Activated naive CD8-positive, alpha-beta T cell (primary cell): ENCODE measurements at regions not wholly inside any gene's neighbourhood (a gene's known extent, or its start where the extent isn't known, plus 50 kb on each side); places are given as distances from the start of the nearest gene placed in this dataset.

Experiments
- H3K27ac Mint-ChIP-seq: one replicate; pipeline ENCODE4 v1.8.0; 2021; ENCODE audit warnings: mixed read lengths
- H3K27me3 Mint-ChIP-seq: one replicate; pipeline ENCODE4 v1.8.0; 2021; ENCODE audit warnings: mixed read lengths
- H3K36me3 Mint-ChIP-seq: one replicate; pipeline ENCODE4 v1.8.0; 2021; ENCODE audit warnings: mixed read lengths
- H3K4me1 Mint-ChIP-seq: one replicate; pipeline ENCODE4 v1.8.0; 2021; ENCODE audit warnings: low read depth, mixed read lengths
- H3K4me3 Mint-ChIP-seq: one replicate; pipeline ENCODE4 v1.8.0; 2021; ENCODE audit warnings: mild to moderate bottlenecking, mixed read lengths
- H3K9me3 Mint-ChIP-seq: one replicate; pipeline ENCODE4 v1.8.0; 2021; ENCODE audit warnings: low read depth, mixed read lengths

GRCh38 chr2:186032102-186032738 lies 293.6 kb downstream of the FSIP2 start:
- no peaks in the 10 kb centered on the region for H3K4me1 Mint-ChIP-seq

GRCh38 chr2:186032930-186033329 lies 294.3 kb downstream of the FSIP2 start:
- H3K27ac Mint-ChIP-seq, result no peak overlapping the region
- H3K4me1 Mint-ChIP-seq, result no peaks in the 10 kb centered on the region
- H3K27me3 Mint-ChIP-seq, result no peaks in the 10 kb centered on the region

More at GRCh38 chr2:186032102-186032738, 293.6 kb downstream of the FSIP2 start:
- H3K9me3 Mint-ChIP-seq, result no peaks in the 10 kb centered on the region
- H3K27me3 Mint-ChIP-seq, result no peaks in the 10 kb centered on the region
- H3K4me3 Mint-ChIP-seq, result no peak overlapping the region
- no peak overlapping the region for H3K27ac Mint-ChIP-seq
- H3K36me3 Mint-ChIP-seq, result peaks cover 12% of the 10 kb centered on the region

GRCh38 chr2:186033541-186033940 lies 294.9 kb downstream of the FSIP2 start:
- Mint-ChIP-seq H3K36me3 (peaks cover 9% of the 10 kb centered on the region), H3K9me3 (no peaks in the 10 kb centered on the region), H3K4me3 (no peak overlapping the region), H3K27ac (no peak overlapping the region), H3K27me3 (no peaks in the 10 kb centered on the region), H3K4me1 (no peaks in the 10 kb centered on the region)

More at GRCh38 chr2:186032930-186033329, 294.3 kb downstream of the FSIP2 start:
- H3K9me3 Mint-ChIP-seq, result no peaks in the 10 kb centered on the region
- H3K36me3 Mint-ChIP-seq, result peaks cover 9% of the 10 kb centered on the region
- H3K4me3 Mint-ChIP-seq, result no peak overlapping the region

DNA sequence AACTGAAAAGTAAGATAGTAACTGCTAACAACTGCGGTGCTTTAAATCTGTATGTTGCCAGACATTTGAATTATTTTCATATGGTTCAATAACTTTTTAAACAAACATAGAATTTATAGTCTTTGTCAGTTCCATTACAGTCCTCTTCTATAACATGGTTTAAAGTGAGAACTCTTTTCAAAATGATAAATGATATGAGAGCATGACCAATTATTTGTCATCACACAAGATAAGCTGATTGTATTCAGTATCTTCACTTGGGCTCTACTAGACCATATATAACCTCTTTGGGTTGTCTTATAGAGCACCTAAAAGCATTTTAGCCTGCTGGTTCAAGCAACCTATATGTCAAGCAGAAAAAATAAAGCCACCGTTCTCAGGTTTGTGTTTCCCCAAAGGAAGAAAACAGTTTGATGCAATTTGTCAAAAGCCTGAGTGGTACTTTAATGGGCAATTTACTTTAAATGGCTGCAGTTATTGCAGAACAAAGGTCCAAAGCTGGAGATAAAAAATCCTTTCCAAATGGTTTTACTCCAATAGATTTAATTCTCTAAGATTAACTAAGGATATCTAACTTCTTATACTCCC lies 298.4 kb downstream of the FSIP2 start:
- Mint-ChIP-seq H3K4me1 (no peaks in the 10 kb centered on the region), H3K4me3 (no peak overlapping the region), H3K27ac (no peak overlapping the region), H3K27me3 (no peaks in the 10 kb centered on the region), H3K36me3 (peaks cover 3% of the 10 kb centered on the region), H3K9me3 (no peaks in the 10 kb centered on the region)

GRCh38 chr2:186042207-186043028 lies 303.8 kb downstream of the FSIP2 start:
- no peak overlapping the region for H3K27ac Mint-ChIP-seq
- peaks cover 2% of the 10 kb centered on the region for H3K36me3 Mint-ChIP-seq
- no peaks in the 10 kb centered on the region for H3K4me1 Mint-ChIP-seq
- H3K9me3 Mint-ChIP-seq, result no peaks in the 10 kb centered on the region
- H3K27me3 Mint-ChIP-seq, result no peaks in the 10 kb centered on the region
- no peak overlapping the region for H3K4me3 Mint-ChIP-seq

GRCh38 chr2:186044761-186045160 lies 306.2 kb downstream of the FSIP2 start:
- no peaks in the 10 kb centered on the region for H3K27me3 Mint-ChIP-seq
- H3K9me3 Mint-ChIP-seq, result no peaks in the 10 kb centered on the region
- H3K27ac Mint-ChIP-seq, result no peak overlapping the region
- peaks cover 2% of the 10 kb centered on the region for H3K36me3 Mint-ChIP-seq
- H3K4me3 Mint-ChIP-seq, result no peak overlapping the region
- H3K4me1 Mint-ChIP-seq, result no peaks in the 10 kb centered on the region

GRCh38 chr2:186052930-186053329 lies 314.3 kb downstream of the FSIP2 start:
- Mint-ChIP-seq H3K27ac (no peak overlapping the region), H3K9me3 (no peaks in the 10 kb centered on the region), H3K4me1 (no peaks in the 10 kb centered on the region), H3K4me3 (no peak overlapping the region), H3K27me3 (no peaks in the 10 kb centered on the region), H3K36me3 (no peaks in the 10 kb centered on the region)

DNA sequence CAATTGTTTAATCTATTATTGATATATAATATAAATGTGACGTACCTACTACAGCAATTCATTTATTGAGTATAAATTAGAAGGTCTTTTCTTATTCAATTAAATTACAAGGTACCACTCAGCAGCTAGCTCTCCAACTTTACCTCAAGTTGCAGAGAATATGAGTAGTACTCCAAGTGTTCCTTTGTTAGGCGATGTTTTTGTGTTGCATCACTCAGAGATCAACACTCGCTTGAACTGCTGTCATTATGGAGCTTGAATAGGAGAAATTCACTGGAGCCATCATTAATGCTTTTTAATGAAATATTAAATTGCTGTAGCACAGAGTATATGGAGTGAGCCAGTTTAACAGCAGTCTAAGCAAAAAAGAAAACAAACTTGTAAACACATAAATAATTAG lies 320.0 kb downstream of the FSIP2 start:
- Mint-ChIP-seq H3K36me3 (peaks cover 2% of the 10 kb centered on the region), H3K27me3 (no peaks in the 10 kb centered on the region), H3K27ac (no peak overlapping the region), H3K9me3 (no peaks in the 10 kb centered on the region), H3K4me3 (no peak overlapping the region), H3K4me1 (no peaks in the 10 kb centered on the region)

GRCh38 chr2:186059096-186059495 lies 320.5 kb downstream of the FSIP2 start:
- H3K27ac Mint-ChIP-seq, result no peak overlapping the region
- H3K27me3 Mint-ChIP-seq, result no peaks in the 10 kb centered on the region
- H3K4me3 Mint-ChIP-seq, result no peak overlapping the region
- H3K36me3 Mint-ChIP-seq, result peaks cover 2% of the 10 kb centered on the region
- H3K4me1 Mint-ChIP-seq, result no peaks in the 10 kb centered on the region
- no peaks in the 10 kb centered on the region for H3K9me3 Mint-ChIP-seq

DNA sequence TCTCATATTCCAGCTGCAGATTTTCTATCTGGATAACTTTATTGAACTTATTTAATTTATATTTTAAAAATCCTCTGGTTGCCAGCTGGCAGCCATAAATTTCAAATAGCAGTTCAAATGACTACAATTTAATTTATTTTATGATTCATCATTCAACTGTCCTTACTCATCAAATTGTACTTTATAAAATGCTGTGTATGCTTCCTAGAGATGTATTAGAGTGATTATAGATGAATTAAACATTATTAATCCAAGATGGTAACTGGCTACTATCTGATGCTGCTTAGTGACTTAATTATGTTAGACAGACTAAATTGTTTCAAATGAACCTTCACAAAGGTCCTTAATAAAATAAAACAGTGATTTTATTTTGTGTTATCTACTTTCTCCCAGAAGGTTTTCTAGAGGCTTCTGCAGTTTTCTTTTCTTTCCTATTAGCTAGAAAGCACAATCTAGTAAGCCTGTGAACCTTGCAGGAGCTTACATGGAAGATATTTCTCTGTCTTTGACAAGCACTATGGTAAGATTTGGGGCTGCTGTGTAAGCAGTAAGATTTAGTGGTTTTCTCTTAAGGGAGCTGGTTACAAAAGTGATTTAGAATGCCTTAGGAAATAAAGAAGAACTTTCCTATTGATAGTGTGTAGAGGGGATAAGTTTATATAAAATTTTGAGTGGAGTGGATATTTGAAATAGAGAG lies 322.3 kb downstream of the FSIP2 start:
- H3K27me3 Mint-ChIP-seq, result no peaks in the 10 kb centered on the region
- H3K4me3 Mint-ChIP-seq, result no peak overlapping the region
- H3K27ac Mint-ChIP-seq, result no peak overlapping the region
- no peaks in the 10 kb centered on the region for H3K9me3 Mint-ChIP-seq
- peaks cover 10% of the 10 kb centered on the region for H3K36me3 Mint-ChIP-seq
- H3K4me1 Mint-ChIP-seq, result no peaks in the 10 kb centered on the region

GRCh38 chr2:186064507-186064906 lies 325.9 kb downstream of the FSIP2 start:
- Mint-ChIP-seq H3K4me1 (no peaks in the 10 kb centered on the region), H3K36me3 (peaks cover 13% of the 10 kb centered on the region), H3K27ac (no peak overlapping the region), H3K4me3 (no peak overlapping the region), H3K9me3 (no peaks in the 10 kb centered on the region), H3K27me3 (no peaks in the 10 kb centered on the region)

- H3K4me3 Mint-ChIP-seq, result no peak overlapping the region
- H3K27me3 Mint-ChIP-seq, result no peaks in the 10 kb centered on the region
- H3K27ac Mint-ChIP-seq, result no peak overlapping the region
- no peaks in the 10 kb centered on the region for H3K4me1 Mint-ChIP-seq
- H3K36me3 Mint-ChIP-seq, result peaks cover 16% of the 10 kb centered on the region
- H3K9me3 Mint-ChIP-seq, result no peaks in the 10 kb centered on the region
Observed at GRCh38 chr2:186065491-186065890, 326.9 kb downstream of the FSIP2 start.

- peaks cover 13% of the 10 kb centered on the region for H3K36me3 Mint-ChIP-seq
- H3K4me1 Mint-ChIP-seq, result no peaks in the 10 kb centered on the region
- H3K9me3 Mint-ChIP-seq, result no peaks in the 10 kb centered on the region
- H3K27ac Mint-ChIP-seq, result no peak overlapping the region
- no peak overlapping the region for H3K4me3 Mint-ChIP-seq
- no peaks in the 10 kb centered on the region for H3K27me3 Mint-ChIP-seq
Observed at GRCh38 chr2:186068139-186068801, 329.7 kb downstream of the FSIP2 start.

DNA sequence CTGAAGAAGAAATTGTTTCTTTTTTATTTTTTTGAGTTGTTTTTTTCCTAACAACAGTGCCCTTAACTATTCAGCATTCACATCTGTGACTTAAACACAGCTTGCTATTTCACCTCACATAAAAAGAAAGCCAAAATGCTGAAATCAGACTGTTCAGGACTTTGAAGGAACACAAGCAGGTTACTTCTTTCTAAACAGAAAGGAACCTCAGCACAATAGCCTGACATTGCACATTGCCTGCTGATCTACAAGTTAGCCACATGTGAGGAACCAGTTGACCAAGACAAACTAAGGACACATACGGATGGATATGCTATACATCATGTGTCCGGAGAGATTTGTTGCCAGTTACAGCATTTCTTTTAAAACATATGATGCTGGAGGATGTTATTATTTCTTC lies 331.1 kb downstream of the FSIP2 start:
- H3K27ac Mint-ChIP-seq, result no peak overlapping the region
- H3K27me3 Mint-ChIP-seq, result no peaks in the 10 kb centered on the region
- H3K4me1 Mint-ChIP-seq, result no peaks in the 10 kb centered on the region
- H3K36me3 Mint-ChIP-seq, result peaks cover 17% of the 10 kb centered on the region
- no peak overlapping the region for H3K4me3 Mint-ChIP-seq
- no peaks in the 10 kb centered on the region for H3K9me3 Mint-ChIP-seq
